OCI-LY3 (cell line): ENCODE measurements at regions not wholly inside any gene's neighbourhood (a gene's known extent, or its start where the extent isn't known, plus 50 kb on each side); places are given as distances from the start of the nearest gene placed in this dataset.

Experiments used
- EZH2phosphoT487 ChIP-seq: fragments of 200-600 bp; shearing (Covaris generic); IDR thresholded peaks from 2 replicates; pipeline ENCODE4 v1.6.1; 2018; ENCODE audit warnings: antibody characterized with exemption, mixed run types, low read depth
- TF ChIP-seq, protein P1 (sequence below): fragments of 200-600, 300-600 bp; sonication (generic); IDR thresholded peaks from 2 replicates; pipeline ENCODE4 v1.5.1; 2014; ENCODE audit warnings: antibody characterized with exemption, low read length, low read depth

DNA sequence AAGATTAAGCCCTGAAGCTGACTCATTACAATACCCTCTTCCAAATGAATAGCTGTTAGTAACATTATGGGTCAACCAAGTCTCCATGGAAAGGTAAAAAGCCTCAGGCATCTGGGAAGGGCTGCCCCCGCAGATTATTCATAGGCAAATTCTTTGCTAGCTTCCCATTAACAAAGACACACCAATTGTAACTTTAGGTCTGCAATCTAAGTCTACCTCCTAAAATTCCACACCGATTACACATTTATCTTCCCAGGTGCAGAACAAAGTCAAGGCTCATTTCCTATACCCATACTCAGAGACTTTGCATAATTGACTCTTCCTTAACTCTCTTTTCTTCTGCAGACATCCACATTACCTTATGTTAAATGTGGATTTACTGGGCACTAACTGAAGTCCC, 826.3 kb upstream of the MBL2 start:
- TF ChIP-seq, protein P1, sequence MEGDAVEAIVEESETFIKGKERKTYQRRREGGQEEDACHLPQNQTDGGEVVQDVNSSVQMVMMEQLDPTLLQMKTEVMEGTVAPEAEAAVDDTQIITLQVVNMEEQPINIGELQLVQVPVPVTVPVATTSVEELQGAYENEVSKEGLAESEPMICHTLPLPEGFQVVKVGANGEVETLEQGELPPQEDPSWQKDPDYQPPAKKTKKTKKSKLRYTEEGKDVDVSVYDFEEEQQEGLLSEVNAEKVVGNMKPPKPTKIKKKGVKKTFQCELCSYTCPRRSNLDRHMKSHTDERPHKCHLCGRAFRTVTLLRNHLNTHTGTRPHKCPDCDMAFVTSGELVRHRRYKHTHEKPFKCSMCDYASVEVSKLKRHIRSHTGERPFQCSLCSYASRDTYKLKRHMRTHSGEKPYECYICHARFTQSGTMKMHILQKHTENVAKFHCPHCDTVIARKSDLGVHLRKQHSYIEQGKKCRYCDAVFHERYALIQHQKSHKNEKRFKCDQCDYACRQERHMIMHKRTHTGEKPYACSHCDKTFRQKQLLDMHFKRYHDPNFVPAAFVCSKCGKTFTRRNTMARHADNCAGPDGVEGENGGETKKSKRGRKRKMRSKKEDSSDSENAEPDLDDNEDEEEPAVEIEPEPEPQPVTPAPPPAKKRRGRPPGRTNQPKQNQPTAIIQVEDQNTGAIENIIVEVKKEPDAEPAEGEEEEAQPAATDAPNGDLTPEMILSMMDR = no peak
- no peak for TF ChIP-seq EZH2phosphoT487
